ENCODE measurements at regions not wholly inside any gene's neighbourhood (a gene's known extent, or its start where the extent isn't known, plus 50 kb on each side); places are given as distances from the start of the nearest gene placed in this dataset.

- no peak for TF ChIP-seq FOXP2 (optimal IDR thresholded peaks at IDR 0.05; ENCODE audit: control extremely low read depth, extremely low read length, insufficient read depth)
- TF ChIP-seq POLR2AphosphoS5 (IDR thresholded peaks at IDR 0.05; ENCODE audit: borderline replicate concordance, low read depth, low read length): no peak
- no peak for TF ChIP-seq EZH2 (IDR thresholded peaks at IDR 0.05)
Observed at GRCh38 chr13:26483546-26483945, 73.9 kb upstream of the WASF3 start.
